ENCODE measurements at regions not wholly inside any gene's neighbourhood (a gene's known extent, or its start where the extent isn't known, plus 50 kb on each side); places are given as distances from the start of the nearest gene placed in this dataset.

- H3K9ac ChIP-seq (ENCODE audit: low read length): no peak overlapping the region
- no peaks in the 10 kb centered on the region for H3K9me2 ChIP-seq (replicated peaks; ENCODE audit: insufficient read depth, low read length)
- H3K4me2 ChIP-seq (ENCODE audit: low read depth, low read length, poor library complexity, severe bottlenecking): no peak overlapping the region
- H3K36me3 ChIP-seq (ENCODE audit: low read length): no peaks in the 10 kb centered on the region
- no peaks in the 10 kb centered on the region for H3K27me3 ChIP-seq (ENCODE audit: low read length)
- H3F3A ChIP-seq (ENCODE audit: insufficient read depth): no peaks in the 10 kb centered on the region
- TF ChIP-seq EZH2phosphoT487 (conservative IDR thresholded peaks at IDR 0.05; ENCODE audit: low read length) (no peak), CTCF (IDR thresholded peaks at IDR 0.05; ENCODE audit: insufficient read depth, low read length, poor library complexity, severe bottlenecking) (no peak)
- H3K4me3 ChIP-seq (ENCODE audit: insufficient read depth, low read length, poor library complexity, severe bottlenecking): no peak overlapping the region
- H3K27ac ChIP-seq (ENCODE audit: low read depth, low read length): no peak overlapping the region
- H3K9me3 ChIP-seq (ENCODE audit: insufficient read depth, low read length): no peaks in the 10 kb centered on the region
- H4K20me1 ChIP-seq (ENCODE audit: low read depth, low read length): no peaks in the 10 kb centered on the region
- no peaks in the 10 kb centered on the region for H3K79me2 ChIP-seq (ENCODE audit: insufficient read depth, low read length)
- H2AFZ ChIP-seq (ENCODE audit: low read depth, low read length, severe bottlenecking): no peak overlapping the region
Observed at GRCh38 chr1:218108034-218108433, 177.1 kb upstream of the RRP15 start.

DNA sequence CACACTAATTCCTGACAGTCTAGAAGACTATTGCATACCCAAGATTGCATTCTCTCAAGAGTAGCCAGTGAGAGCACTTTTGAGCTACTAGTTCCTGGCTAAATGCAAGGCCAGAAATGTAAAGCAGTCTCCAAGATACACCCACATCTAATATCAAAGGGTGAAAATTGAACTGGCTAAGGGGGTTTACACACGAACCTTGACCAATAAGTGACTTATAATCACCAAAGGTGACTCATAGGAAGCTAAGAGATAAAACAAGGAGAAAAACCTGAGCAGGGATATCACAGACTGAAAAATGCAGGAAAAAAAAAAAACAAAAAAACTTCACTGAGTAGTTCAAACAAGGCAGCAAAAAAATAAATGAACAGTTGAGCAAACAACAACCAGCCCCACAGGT lies 172.2 kb upstream of the RRP15 start:
- H3K9ac ChIP-seq (ENCODE audit: low read length): no peak overlapping the region
- H3F3A ChIP-seq (ENCODE audit: insufficient read depth): no peaks in the 10 kb centered on the region
- no peak overlapping the region for H2AFZ ChIP-seq (ENCODE audit: low read depth, low read length, severe bottlenecking)
- no peaks in the 10 kb centered on the region for H3K9me3 ChIP-seq (ENCODE audit: insufficient read depth, low read length)
- TF ChIP-seq CTCF (IDR thresholded peaks at IDR 0.05; ENCODE audit: insufficient read depth, low read length, poor library complexity, severe bottlenecking): no peak
- no peak for TF ChIP-seq EZH2phosphoT487 (conservative IDR thresholded peaks at IDR 0.05; ENCODE audit: low read length)
- no peaks in the 10 kb centered on the region for H3K9me2 ChIP-seq (replicated peaks; ENCODE audit: insufficient read depth, low read length)
- no peaks in the 10 kb centered on the region for H4K20me1 ChIP-seq (ENCODE audit: low read depth, low read length)
- H3K27ac ChIP-seq (ENCODE audit: low read depth, low read length): no peak overlapping the region
- no peaks in the 10 kb centered on the region for H3K27me3 ChIP-seq (ENCODE audit: low read length)
- no peaks in the 10 kb centered on the region for H3K79me2 ChIP-seq (ENCODE audit: insufficient read depth, low read length)
- no peak overlapping the region for H3K4me2 ChIP-seq (ENCODE audit: low read depth, low read length, poor library complexity, severe bottlenecking)
- H3K4me3 ChIP-seq (ENCODE audit: insufficient read depth, low read length, poor library complexity, severe bottlenecking): no peak overlapping the region
- no peaks in the 10 kb centered on the region for H3K36me3 ChIP-seq (ENCODE audit: low read length)

DNA sequence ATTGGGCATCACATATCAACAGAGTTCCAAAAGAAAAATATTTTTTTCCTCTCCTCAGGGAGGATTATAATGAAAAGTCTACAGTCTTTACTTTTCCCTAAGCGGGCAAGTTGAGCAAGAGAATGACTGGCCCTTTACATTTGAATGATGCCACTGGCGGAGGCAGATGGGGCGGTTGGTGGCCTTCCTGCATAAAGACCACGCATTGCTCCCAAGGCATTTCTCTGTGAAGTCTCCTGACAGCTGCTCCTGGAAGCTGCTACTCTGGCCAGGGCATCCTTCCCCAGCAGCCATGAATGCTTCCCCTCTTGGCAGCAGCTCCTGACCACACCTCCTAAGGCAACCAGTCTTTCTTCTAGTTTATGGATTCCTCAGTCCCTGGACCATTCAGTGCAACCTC lies 161.1 kb upstream of the RRP15 start:
- Histone ChIP-seq H2AFZ (ENCODE audit: low read depth, low read length, severe bottlenecking) (no peak overlapping the region), H3K4me2 (ENCODE audit: low read depth, low read length, poor library complexity, severe bottlenecking) (no peak overlapping the region), H3K36me3 (ENCODE audit: low read length) (no peaks in the 10 kb centered on the region), H3K9ac (ENCODE audit: low read length) (no peak overlapping the region), H3K9me2 (replicated peaks; ENCODE audit: insufficient read depth, low read length) (no peaks in the 10 kb centered on the region), H4K20me1 (ENCODE audit: low read depth, low read length) (no peaks in the 10 kb centered on the region), H3K27me3 (ENCODE audit: low read length) (no peaks in the 10 kb centered on the region), H3F3A (ENCODE audit: insufficient read depth) (no peaks in the 10 kb centered on the region), H3K27ac (ENCODE audit: low read depth, low read length) (no peak overlapping the region), H3K4me3 (ENCODE audit: insufficient read depth, low read length, poor library complexity, severe bottlenecking) (no peak overlapping the region), H3K9me3 (ENCODE audit: insufficient read depth, low read length) (no peaks in the 10 kb centered on the region), H3K79me2 (ENCODE audit: insufficient read depth, low read length) (no peaks in the 10 kb centered on the region)
- no peak for TF ChIP-seq CTCF (IDR thresholded peaks at IDR 0.05; ENCODE audit: insufficient read depth, low read length, poor library complexity, severe bottlenecking)
- TF ChIP-seq EZH2phosphoT487 (conservative IDR thresholded peaks at IDR 0.05; ENCODE audit: low read length): no peak

DNA sequence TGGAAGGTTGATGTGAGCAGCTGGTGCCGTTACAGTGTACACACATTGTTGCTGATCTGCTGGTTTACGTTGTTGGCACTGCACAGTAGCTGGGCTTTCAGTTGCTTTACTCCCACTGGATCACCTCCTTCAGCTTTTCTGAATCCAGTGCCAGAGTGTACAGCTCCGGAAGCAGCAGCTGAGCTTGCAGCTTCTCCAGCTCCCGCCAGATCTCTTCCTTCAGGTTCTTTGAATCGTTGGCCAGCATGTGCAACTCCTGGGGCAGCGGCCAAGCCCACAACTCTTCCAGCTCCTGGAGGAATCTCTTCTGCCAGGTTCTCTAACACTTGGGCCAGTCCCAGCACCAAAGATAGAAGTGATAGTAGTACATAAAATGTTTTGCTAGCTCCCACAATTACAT lies 149.7 kb upstream of the RRP15 start:
- Histone ChIP-seq H3K9ac (ENCODE audit: low read length) (no peak overlapping the region), H3K4me2 (ENCODE audit: low read depth, low read length, poor library complexity, severe bottlenecking) (no peak overlapping the region), H3K79me2 (ENCODE audit: insufficient read depth, low read length) (no peaks in the 10 kb centered on the region), H3K27ac (ENCODE audit: low read depth, low read length) (no peak overlapping the region), H3F3A (ENCODE audit: insufficient read depth) (no peaks in the 10 kb centered on the region), H2AFZ (ENCODE audit: low read depth, low read length, severe bottlenecking) (no peak overlapping the region), H3K36me3 (ENCODE audit: low read length) (no peaks in the 10 kb centered on the region), H3K9me2 (replicated peaks; ENCODE audit: insufficient read depth, low read length) (no peaks in the 10 kb centered on the region), H4K20me1 (ENCODE audit: low read depth, low read length) (no peaks in the 10 kb centered on the region), H3K9me3 (ENCODE audit: insufficient read depth, low read length) (no peaks in the 10 kb centered on the region), H3K4me3 (ENCODE audit: insufficient read depth, low read length, poor library complexity, severe bottlenecking) (no peak overlapping the region), H3K27me3 (ENCODE audit: low read length) (no peaks in the 10 kb centered on the region)
- no peak for TF ChIP-seq CTCF (IDR thresholded peaks at IDR 0.05; ENCODE audit: insufficient read depth, low read length, poor library complexity, severe bottlenecking)
- TF ChIP-seq EZH2phosphoT487 (conservative IDR thresholded peaks at IDR 0.05; ENCODE audit: low read length): no peak
